Stimulated activated CD8-positive, alpha-beta memory T cell treated with anti-CD3 and anti-CD28 coated beads, Interleukin-7, amount 100 ng/mL, for 48 hours (primary cell): ENCODE measurements at regions not wholly inside any gene's neighbourhood (a gene's known extent, or its start where the extent isn't known, plus 50 kb on each side); places are given as distances from the start of the nearest gene placed in this dataset.

Experiments
- DNase-seq, 2 donors: peaks; one replicate each; pipeline ENCODE4 v3.0.0-alpha.2; 2020; ENCODE audit warnings: low read depth in 1 of 2; ENCODE audit errors: extremely low read depth in 1 of 2

GRCh38 chr3:13158408-13158807 is 85.2 kb upstream of the IQSEC1 start:
- no peak for DNase-seq

GRCh38 chr3:13157986-13158385 is 84.8 kb upstream of the IQSEC1 start:
- DNase-seq: no peak

GRCh38 chr3:13152826-13153710 is 79.8 kb upstream of the IQSEC1 start:
- no peak for DNase-seq

- DNase-seq: no peak
Observed at GRCh38 chr3:13150624-13151023, 77.4 kb upstream of the IQSEC1 start.

- DNase-seq: no peak
Observed at GRCh38 chr3:13149330-13150108, 76.3 kb upstream of the IQSEC1 start.

GRCh38 chr3:13148561-13149329 is 75.5 kb upstream of the IQSEC1 start:
- DNase-seq: no peak

GRCh38 chr3:13148126-13148525 is 74.9 kb upstream of the IQSEC1 start:
- no peak for DNase-seq

- DNase-seq: no peak
Observed at GRCh38 chr3:13147344-13147743, 74.1 kb upstream of the IQSEC1 start.

- no peak for DNase-seq
Observed at GRCh38 chr3:13146643-13147143, 73.5 kb upstream of the IQSEC1 start.

- DNase-seq: no peak
Observed at GRCh38 chr3:13145826-13146642, 72.8 kb upstream of the IQSEC1 start.

GRCh38 chr3:13145131-13145825 is 72.0 kb upstream of the IQSEC1 start:
- DNase-seq: no peak

- DNase-seq: no peak
Observed at GRCh38 chr3:13144163-13145023, 71.2 kb upstream of the IQSEC1 start.

- DNase-seq: no peak
Observed at GRCh38 chr3:13143381-13144004, 70.3 kb upstream of the IQSEC1 start.

- no peak for DNase-seq
Observed at GRCh38 chr3:13142552-13143380, 69.5 kb upstream of the IQSEC1 start.

GRCh38 chr3:13141991-13142412 is 68.8 kb upstream of the IQSEC1 start:
- no peak for DNase-seq

GRCh38 chr3:13141183-13141582 is 68.0 kb upstream of the IQSEC1 start:
- DNase-seq: no peak

GRCh38 chr3:13140596-13140995 is 67.4 kb upstream of the IQSEC1 start:
- no peak for DNase-seq
